Astrocyte of the spinal cord (primary cell): ENCODE measurements at regions not wholly inside any gene's neighbourhood (a gene's known extent, or its start where the extent isn't known, plus 50 kb on each side); places are given as distances from the start of the nearest gene placed in this dataset.

ENCODE experiments used
- DNase-seq: peaks from one replicate; pipeline ENCODE4 v3.0.0; 2011; ENCODE audit warnings: low read depth, low spot score
- H3K4me3 ChIP-seq: 2 replicates; pipeline ENCODE4 v1.5.1; 2011; ENCODE audit warnings: low read depth, mild to moderate bottlenecking, low read length, moderate library complexity
- in situ Hi-C: cut with HindIII; loops from 2 replicates; pipeline ENCODE4 v1.10.0; 2017; ENCODE audit warnings: low sequenced_read_pairs
- TF ChIP-seq, protein P1 (sequence below): IDR thresholded peaks from 2 replicates; pipeline ENCODE4 v1.5.1; 2012; ENCODE audit warnings: low read depth, mild to moderate bottlenecking, low read length, inconsistent platforms

GRCh38 chr1:9425859-9426258 lies 113.4 kb upstream of the SLC25A33 start:
- in situ Hi-C loops, result no loop called here
- no peak overlapping the region for H3K4me3 ChIP-seq
- TF ChIP-seq, protein P1, sequence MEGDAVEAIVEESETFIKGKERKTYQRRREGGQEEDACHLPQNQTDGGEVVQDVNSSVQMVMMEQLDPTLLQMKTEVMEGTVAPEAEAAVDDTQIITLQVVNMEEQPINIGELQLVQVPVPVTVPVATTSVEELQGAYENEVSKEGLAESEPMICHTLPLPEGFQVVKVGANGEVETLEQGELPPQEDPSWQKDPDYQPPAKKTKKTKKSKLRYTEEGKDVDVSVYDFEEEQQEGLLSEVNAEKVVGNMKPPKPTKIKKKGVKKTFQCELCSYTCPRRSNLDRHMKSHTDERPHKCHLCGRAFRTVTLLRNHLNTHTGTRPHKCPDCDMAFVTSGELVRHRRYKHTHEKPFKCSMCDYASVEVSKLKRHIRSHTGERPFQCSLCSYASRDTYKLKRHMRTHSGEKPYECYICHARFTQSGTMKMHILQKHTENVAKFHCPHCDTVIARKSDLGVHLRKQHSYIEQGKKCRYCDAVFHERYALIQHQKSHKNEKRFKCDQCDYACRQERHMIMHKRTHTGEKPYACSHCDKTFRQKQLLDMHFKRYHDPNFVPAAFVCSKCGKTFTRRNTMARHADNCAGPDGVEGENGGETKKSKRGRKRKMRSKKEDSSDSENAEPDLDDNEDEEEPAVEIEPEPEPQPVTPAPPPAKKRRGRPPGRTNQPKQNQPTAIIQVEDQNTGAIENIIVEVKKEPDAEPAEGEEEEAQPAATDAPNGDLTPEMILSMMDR, result no peak

DNA sequence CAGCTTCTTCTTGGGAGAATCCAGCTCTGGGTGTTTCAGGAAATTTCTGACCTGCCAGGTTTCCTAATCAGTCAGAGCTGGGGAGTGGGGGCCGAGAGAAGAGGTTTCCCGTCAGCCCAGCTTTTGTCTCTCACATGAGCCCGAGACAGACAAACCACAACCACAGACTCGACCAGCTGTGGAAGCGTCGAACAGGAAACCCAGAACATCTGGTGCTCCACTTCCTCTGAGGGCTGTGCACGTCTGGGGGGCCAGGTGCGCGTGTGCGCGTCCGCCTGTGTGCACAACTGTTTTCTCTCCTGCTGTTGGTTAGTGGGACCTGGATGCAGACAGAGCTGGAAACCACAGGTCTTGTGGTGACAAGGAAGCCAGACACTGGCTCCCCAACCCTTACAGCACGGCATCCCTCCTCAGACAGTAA lies 113.0 kb upstream of the SLC25A33 start:
- in situ Hi-C loops, result no loop called here
- H3K4me3 ChIP-seq, result no peak overlapping the region
- DNase-seq, result no peak
- TF ChIP-seq, protein P1, result no peak

More at GRCh38 chr1:9425859-9426258, 113.4 kb upstream of the SLC25A33 start:
- DNase-seq, result no peak

GRCh38 chr1:9427388-9427787 lies 111.9 kb upstream of the SLC25A33 start:
- in situ Hi-C loops, result no loop called here

GRCh38 chr1:9428601-9429341 lies 110.5 kb upstream of the SLC25A33 start:
- peak overlapping the region; percentile 71 for H3K4me3 ChIP-seq
- TF ChIP-seq, protein P1, result peak; percentile 19
- in situ Hi-C loops, result no loop called here
- peak; percentile 99 for DNase-seq

More at GRCh38 chr1:9427388-9427787, 111.9 kb upstream of the SLC25A33 start:
- TF ChIP-seq, protein P1, result no peak
- no peak overlapping the region for H3K4me3 ChIP-seq
- DNase-seq, result no peak

DNA sequence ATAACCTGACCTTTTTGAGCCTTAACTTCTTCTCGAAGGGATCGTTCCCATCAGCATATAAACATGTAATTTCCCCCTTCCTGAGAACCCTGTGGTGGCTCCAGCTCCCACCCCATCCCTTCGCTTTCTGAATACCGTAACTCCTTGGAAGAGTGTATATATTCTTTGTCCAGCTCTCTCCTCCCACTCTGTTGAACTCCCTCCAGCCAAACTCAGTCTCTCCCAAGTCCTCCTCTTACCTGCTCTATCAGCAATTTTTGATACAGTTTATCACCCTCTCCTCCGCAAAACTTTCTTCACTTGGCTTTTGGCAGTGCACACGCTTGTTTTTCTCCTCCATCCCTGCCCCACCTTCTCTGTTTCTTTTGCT lies 109.9 kb upstream of the SLC25A33 start:
- no peak for DNase-seq
- in situ Hi-C loops, result no loop called here
- peak overlapping the region; percentile 71 for H3K4me3 ChIP-seq
- TF ChIP-seq, protein P1, result no peak

DNA sequence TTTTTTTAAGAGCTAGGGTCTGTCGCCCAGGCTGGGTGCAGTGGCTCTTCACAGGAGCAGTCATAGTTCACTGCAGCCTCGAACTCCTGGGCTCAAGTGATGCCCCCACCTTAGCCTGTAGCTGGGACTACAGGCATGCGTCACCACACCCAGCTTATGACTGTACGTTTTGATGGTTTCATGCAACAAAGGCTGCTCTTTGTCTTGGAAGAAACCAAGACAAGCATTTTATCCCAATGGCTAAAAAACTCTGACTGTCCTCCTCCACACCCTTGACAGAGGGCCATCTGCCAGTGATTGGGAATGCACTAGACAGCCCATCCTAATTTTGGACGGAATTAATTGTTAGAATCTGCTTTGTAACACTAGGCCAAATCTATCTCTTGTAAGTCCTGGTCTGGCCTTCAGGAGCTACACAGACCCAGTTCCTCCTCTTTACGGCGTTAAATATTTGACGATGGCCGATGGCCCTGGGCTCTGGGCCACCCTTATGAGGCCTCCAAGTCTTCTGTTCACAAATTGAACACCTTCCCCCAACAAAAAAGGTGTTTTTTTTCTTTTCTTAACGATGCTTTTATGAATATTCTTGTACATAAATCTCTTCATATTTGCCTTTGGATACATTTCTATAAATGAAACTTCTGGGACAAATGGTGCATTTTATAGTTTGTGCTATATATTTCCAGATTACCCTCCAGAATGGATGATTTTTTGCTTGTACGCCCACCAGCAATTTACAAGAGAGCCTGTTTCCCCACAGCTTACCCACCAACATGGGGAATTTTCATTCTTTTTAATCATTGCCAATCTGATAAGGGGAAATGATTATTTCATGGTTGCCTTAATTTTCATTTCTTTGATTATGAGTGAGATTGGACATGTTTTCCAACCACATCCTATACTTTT lies 104.8 kb upstream of the SLC25A33 start:
- H3K4me3 ChIP-seq, result no peak overlapping the region
- in situ Hi-C loops, result no loop called here
- DNase-seq, result no peak
- TF ChIP-seq, protein P1, result no peak
